RWPE2 (cell line): ENCODE measurements at regions not wholly inside any gene's neighbourhood (a gene's known extent, or its start where the extent isn't known, plus 50 kb on each side); places are given as distances from the start of the nearest gene placed in this dataset.
A peak's percentile ranks its signal among the peaks of the same experiment; 100 is the strongest.

ENCODE experiments used
- ATAC-seq: fragments of 200-7000 bp; cut with Tn5 transposase; 3 replicates; pipeline ENCODE4 v1.9.1; 2021; ENCODE audit warnings: low read depth
- DNase-seq: peaks from one replicate; pipeline ENCODE4 v3.0.0-alpha.2; 2020; ENCODE audit warnings: low spot score
- H3K27ac ChIP-seq: fragments of 450-650 bp; 2 replicates; pipeline ENCODE4 v1.5.1; 2017; ENCODE audit warnings: mild to moderate bottlenecking; ENCODE audit not compliant: poor library complexity, severe bottlenecking
- H3K27me3 ChIP-seq: fragments of 250-450 bp; sonication (Bioruptor Pico); 2 replicates; pipeline ENCODE4 v1.5.1; 2021; ENCODE audit warnings: mild to moderate bottlenecking, moderate library complexity; ENCODE audit not compliant: insufficient read depth, poor library complexity, severe bottlenecking
- H3K36me3 ChIP-seq: fragments of 250-450 bp; sonication (Bioruptor Pico); 2 replicates; pipeline ENCODE4 v1.5.1; 2020; ENCODE audit warnings: low read depth, mild to moderate bottlenecking, moderate library complexity
- H3K4me1 ChIP-seq: fragments of 250-450 bp; sonication (Bioruptor Pico); 2 replicates; pipeline ENCODE4 v1.5.1; 2021; ENCODE audit warnings: mild to moderate bottlenecking, moderate library complexity; ENCODE audit not compliant: insufficient read depth, poor library complexity, severe bottlenecking
- H3K4me3 ChIP-seq: fragments of 250-450 bp; sonication (Bioruptor Pico); 2 replicates; pipeline ENCODE4 v1.5.1; 2021; ENCODE audit warnings: mild to moderate bottlenecking, moderate library complexity; ENCODE audit not compliant: severe bottlenecking
- H3K9me3 ChIP-seq: fragments of 250-450 bp; sonication (Bioruptor Pico); 2 replicates; pipeline ENCODE4 v1.5.1; 2021; ENCODE audit warnings: mild to moderate bottlenecking, moderate library complexity; ENCODE audit not compliant: severe bottlenecking
- TF ChIP-seq, protein P1 (sequence below): fragments of 450-650 bp; IDR thresholded peaks from one replicate; pipeline ENCODE4 v1.5.1; 2017; ENCODE audit warnings: mild to moderate bottlenecking, moderate library complexity; ENCODE audit not compliant: poor library complexity, severe bottlenecking

DNA sequence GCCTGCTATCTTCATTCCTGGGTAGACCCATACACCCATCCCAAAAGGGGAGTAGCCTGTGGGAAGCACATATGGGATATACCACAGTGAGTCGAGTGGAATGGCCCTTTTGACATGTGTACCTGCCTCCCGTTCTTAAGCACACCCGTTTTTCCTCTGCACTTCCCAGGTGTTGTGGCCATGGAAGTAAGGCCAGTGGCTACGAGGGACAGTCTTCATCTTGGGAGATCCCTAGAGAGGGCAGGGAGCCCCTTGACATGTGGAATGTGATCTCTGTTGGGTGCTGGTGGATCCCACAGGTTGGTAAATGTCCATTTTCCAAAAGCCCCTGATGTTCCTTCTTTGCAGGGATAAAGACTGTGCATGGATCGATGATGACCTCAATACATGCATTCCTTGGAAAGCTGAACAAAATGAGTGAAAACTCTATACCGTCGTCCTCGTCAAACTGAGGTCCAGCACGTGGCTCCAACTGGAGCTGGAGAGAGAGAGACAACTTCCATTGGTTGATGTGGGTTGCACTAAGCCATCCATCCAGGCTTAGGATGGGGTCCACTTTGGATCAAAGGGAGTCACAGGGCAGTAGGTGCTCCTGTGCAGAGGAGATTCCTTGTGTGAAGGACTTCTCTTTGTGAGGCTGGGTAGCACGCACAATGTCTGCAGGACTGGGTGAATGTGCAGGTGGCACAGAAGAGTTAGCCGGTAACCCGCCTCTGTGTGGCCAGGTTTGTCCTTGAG lies 136.8 kb downstream of the SNRPN start:
- TF ChIP-seq, protein P1, sequence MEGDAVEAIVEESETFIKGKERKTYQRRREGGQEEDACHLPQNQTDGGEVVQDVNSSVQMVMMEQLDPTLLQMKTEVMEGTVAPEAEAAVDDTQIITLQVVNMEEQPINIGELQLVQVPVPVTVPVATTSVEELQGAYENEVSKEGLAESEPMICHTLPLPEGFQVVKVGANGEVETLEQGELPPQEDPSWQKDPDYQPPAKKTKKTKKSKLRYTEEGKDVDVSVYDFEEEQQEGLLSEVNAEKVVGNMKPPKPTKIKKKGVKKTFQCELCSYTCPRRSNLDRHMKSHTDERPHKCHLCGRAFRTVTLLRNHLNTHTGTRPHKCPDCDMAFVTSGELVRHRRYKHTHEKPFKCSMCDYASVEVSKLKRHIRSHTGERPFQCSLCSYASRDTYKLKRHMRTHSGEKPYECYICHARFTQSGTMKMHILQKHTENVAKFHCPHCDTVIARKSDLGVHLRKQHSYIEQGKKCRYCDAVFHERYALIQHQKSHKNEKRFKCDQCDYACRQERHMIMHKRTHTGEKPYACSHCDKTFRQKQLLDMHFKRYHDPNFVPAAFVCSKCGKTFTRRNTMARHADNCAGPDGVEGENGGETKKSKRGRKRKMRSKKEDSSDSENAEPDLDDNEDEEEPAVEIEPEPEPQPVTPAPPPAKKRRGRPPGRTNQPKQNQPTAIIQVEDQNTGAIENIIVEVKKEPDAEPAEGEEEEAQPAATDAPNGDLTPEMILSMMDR = no peak
- Histone ChIP-seq H3K27ac (no peak overlapping the region), H3K36me3 (peaks cover 41% of the 10 kb centered on the region), H3K27me3 (no peaks in the 10 kb centered on the region), H3K4me3 (no peak overlapping the region), H3K4me1 (no peaks in the 10 kb centered on the region), H3K9me3 (peaks cover 6% of the 10 kb centered on the region)
- DNase-seq (peak; percentile 17), ATAC-seq (no peak)

DNA sequence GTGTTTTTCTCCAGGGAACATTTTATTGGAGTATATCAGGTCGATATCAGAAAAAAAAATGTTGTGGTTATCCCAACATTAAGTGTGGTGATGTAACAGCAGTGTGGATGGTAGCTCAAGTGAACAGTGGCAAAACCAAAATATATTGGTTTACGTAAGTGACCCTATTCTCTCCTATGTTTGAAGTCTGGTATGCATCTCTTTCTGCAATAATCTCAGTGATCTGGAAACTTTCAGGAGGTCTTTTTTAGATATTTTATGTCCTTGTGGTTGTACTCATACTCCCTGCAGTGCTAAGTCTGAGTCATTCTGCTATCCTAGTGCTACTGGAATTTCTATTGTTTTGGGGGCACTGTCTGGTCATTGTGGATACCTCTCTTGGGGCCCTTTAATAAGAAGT lies 137.9 kb downstream of the SNRPN start:
- Histone ChIP-seq H3K4me1 (no peaks in the 10 kb centered on the region), H3K27ac (no peak overlapping the region), H3K36me3 (peaks cover 48% of the 10 kb centered on the region), H3K27me3 (no peaks in the 10 kb centered on the region), H3K4me3 (no peak overlapping the region), H3K9me3 (peaks cover 5% of the 10 kb centered on the region)
- TF ChIP-seq, protein P1 = no peak
- no peak for DNase-seq
- ATAC-seq = no peak

DNA sequence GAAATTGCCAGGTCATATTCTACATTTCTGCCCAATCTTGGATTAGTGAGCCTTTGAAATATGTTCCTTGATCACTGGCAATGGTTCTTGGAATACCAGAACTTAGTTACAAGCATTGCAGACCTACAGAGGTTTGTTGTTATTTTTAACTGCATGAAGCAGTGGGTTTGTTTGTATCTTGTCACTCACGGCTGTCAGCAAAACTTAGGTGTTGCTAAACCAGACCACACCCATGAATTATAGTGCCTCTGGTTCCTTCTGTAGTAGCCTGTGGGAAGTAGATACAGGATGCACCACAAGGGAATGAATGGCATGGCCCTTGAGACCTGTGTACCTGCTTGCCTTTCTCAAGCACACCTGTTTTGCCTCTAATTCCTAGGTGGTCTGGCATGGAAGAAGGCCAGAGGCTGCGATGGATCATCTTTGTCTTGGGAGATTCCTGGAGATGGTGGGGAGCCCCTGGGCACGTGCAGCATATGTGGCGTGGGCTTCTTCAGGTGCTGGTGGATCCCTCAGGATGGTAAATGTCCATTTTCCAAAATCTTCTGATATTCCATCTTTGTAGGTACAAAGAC lies 138.8 kb downstream of the SNRPN start:
- peaks cover 52% of the 10 kb centered on the region for H3K36me3 ChIP-seq
- H3K4me3 ChIP-seq = no peak overlapping the region
- DNase-seq (no peak), ATAC-seq (no peak)
- H3K27ac ChIP-seq = no peak overlapping the region
- no peaks in the 10 kb centered on the region for H3K4me1 ChIP-seq
- H3K27me3 ChIP-seq = no peaks in the 10 kb centered on the region
- peaks cover 3% of the 10 kb centered on the region for H3K9me3 ChIP-seq
- TF ChIP-seq, protein P1 = no peak

DNA sequence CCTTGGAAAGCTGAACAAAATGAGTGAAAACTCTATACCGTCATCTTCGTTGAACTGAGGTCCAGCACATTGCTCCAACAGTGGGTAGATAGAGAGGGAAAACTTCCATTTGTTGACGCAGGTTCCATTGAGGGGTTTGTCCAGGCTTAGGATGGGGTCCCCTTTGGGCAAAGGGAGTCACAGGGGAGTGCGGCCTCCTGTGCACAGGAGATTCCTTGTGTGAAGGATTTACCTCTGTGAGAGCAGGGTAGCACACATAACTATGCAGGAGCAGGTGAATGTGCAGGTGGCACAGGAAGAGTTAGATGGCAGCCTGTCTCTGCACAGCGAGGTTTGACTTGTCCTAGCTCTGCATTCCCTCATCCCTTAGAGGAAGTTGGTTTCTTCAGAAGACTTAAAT lies 139.3 kb downstream of the SNRPN start:
- no peak for DNase-seq
- Histone ChIP-seq H3K36me3 (peaks cover 57% of the 10 kb centered on the region), H3K27ac (no peak overlapping the region), H3K27me3 (no peaks in the 10 kb centered on the region), H3K4me1 (no peaks in the 10 kb centered on the region), H3K4me3 (no peak overlapping the region), H3K9me3 (peaks cover 3% of the 10 kb centered on the region)
- TF ChIP-seq, protein P1 = no peak
- ATAC-seq = no peak

DNA sequence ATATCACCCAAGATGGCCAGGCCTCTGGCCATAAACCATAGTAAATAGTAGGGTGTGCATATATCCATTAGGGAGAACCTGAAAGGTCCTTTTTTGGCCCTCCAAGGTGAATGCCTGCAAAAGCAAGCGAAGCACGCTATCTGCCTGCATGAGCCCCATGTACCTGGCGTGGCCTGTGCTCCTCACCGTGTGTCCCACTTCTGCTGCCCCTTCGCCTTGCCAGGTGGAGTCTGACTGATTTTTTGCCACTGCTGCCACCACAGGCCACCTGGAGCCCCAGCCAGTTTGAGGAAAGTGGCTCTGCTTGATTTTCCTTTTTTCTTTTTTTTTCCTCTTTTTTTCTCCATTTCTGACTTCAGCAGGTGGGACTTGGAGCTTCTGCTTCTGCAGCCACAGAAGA lies 139.7 kb downstream of the SNRPN start:
- Histone ChIP-seq H3K36me3 (peaks cover 57% of the 10 kb centered on the region), H3K4me3 (no peak overlapping the region), H3K27ac (no peak overlapping the region), H3K4me1 (no peaks in the 10 kb centered on the region), H3K27me3 (no peaks in the 10 kb centered on the region), H3K9me3 (peaks cover 3% of the 10 kb centered on the region)
- DNase-seq (no peak), ATAC-seq (no peak)
- TF ChIP-seq, protein P1 = no peak
